Thyroid gland (tissue), 4 donors: ENCODE measurements at regions not wholly inside any gene's neighbourhood (a gene's known extent, or its start where the extent isn't known, plus 50 kb on each side); places are given as distances from the start of the nearest gene placed in this dataset.

Source experiments
- DNase-seq, 2 donors: peaks; one replicate each; pipeline ENCODE4 v3.0.0-alpha.2; 2019
- H3K27ac ChIP-seq, 3 donors: fragments of 200-600 bp; sonication (generic); 1 replicate in 2 of 3; 2 replicates in 1 of 3; pipeline ENCODE4 v1.5.1; 2016 to 2019; ENCODE audit warnings: mild to moderate bottlenecking in 1 of 3, moderate library complexity in 1 of 3
- H3K27me3 ChIP-seq: fragments of 200-600 bp; sonication (generic); one replicate; pipeline ENCODE4 v1.5.1; 2019
- H3K36me3 ChIP-seq, 2 donors: fragments of 200-600 bp; sonication (generic); one replicate each; pipeline ENCODE4 v1.5.1; 2016 to 2019
- H3K4me1 ChIP-seq, 2 donors: fragments of 200-600 bp; sonication (generic); one replicate each; pipeline ENCODE4 v1.5.1; 2017 to 2019
- H3K4me3 ChIP-seq, 3 donors: fragments of 200-600 bp; sonication (generic); replicated peaks in 1 of 3; 1 replicate in 2 of 3; 2 replicates in 1 of 3; pipeline ENCODE4 v1.5.1; 2016; ENCODE audit warnings: mild to moderate bottlenecking in 1 of 3
- H3K9me3 ChIP-seq: fragments of 200-600 bp; sonication (generic); one replicate; pipeline ENCODE4 v1.5.1; 2017
- CTCF ChIP-seq, 6 experiments: fragments of 200-600 bp in 3 of 6; fragments of 450-650 bp in 3 of 6; sonication (generic) in 3 of 6; IDR thresholded peaks; one replicate each; pipeline ENCODE4 v1.5.1; 2016 to 2019; ENCODE audit warnings: antibody characterized with exemption in 6 of 6, mild to moderate bottlenecking in 2 of 6, inconsistent platforms in 1 of 6, moderate library complexity in 1 of 6
- POLR2A ChIP-seq, 2 donors: fragments of 450-650 bp; IDR thresholded peaks; one replicate each; pipeline ENCODE4 v1.6.1; 2017; ENCODE audit warnings: antibody characterized with exemption in 2 of 2, mild to moderate bottlenecking in 2 of 2, moderate library complexity in 1 of 2
- WGBS, 2 donors: methylation state at CpG; one replicate each; pipeline ENCODE4 v1.1.5; 2017; 5-methylcytosine and 5-hydroxymethylcytosine counted together
- intact Hi-C: fragments of 100-400 bp; cut with DNase I; formaldehyde crosslinking; loops from one replicate; pipeline ENCODE4 v1.15.1; 2023

- no peak for DNase-seq
- Histone ChIP-seq H3K4me1 (no peaks in the 10 kb centered on the region), H3K36me3 (no peaks in the 10 kb centered on the region), H3K27me3 (no peaks in the 10 kb centered on the region), H3K9me3 (no peaks in the 10 kb centered on the region), H3K4me3 (no peak overlapping the region), H3K27ac (no peak overlapping the region)
- TF ChIP-seq CTCF (IDR thresholded peaks at IDR 0.05): no peak
- no peak for TF ChIP-seq POLR2A (IDR thresholded peaks at IDR 0.05)
- intact Hi-C loops: no loop called here
- 78 to 86% methylated on average over 1 of the region's 1 CpG for WGBS, 2 donors
These were observed 127.8 kb upstream of the DDX18 start for GRCh38 chr2:117686699-117687098.

GRCh38 chr2:117691595-117691994, 122.9 kb upstream of the DDX18 start:
- intact Hi-C loops: no loop called here
- no peaks in the 10 kb centered on the region for H3K36me3 ChIP-seq
- H3K9me3 ChIP-seq: no peaks in the 10 kb centered on the region

GRCh38 chr2:117692001-117692763, 122.3 kb upstream of the DDX18 start:
- 70 to 72% methylated on average over 5 of the region's 5 CpGs for WGBS, 2 donors
- H3K4me1 ChIP-seq: no peaks in the 10 kb centered on the region
- no peak overlapping the region for H3K4me3 ChIP-seq
- H3K9me3 ChIP-seq: no peaks in the 10 kb centered on the region
- DNase-seq: no peak
- intact Hi-C loops: no loop called here
- no peak overlapping the region for H3K27ac ChIP-seq
- no peaks in the 10 kb centered on the region for H3K27me3 ChIP-seq
- no peak for TF ChIP-seq POLR2A (IDR thresholded peaks at IDR 0.05)
- no peak for TF ChIP-seq CTCF (IDR thresholded peaks at IDR 0.05)
- no peaks in the 10 kb centered on the region for H3K36me3 ChIP-seq

More at GRCh38 chr2:117691595-117691994, 122.9 kb upstream of the DDX18 start:
- 70 to 78% methylated on average over 2 of the region's 2 CpGs for WGBS, 2 donors
- no peak for DNase-seq
- Histone ChIP-seq H3K27ac (no peak overlapping the region), H3K4me1 (no peaks in the 10 kb centered on the region), H3K27me3 (no peaks in the 10 kb centered on the region), H3K4me3 (no peak overlapping the region)
- no peak for TF ChIP-seq CTCF (IDR thresholded peaks at IDR 0.05)
- TF ChIP-seq POLR2A (IDR thresholded peaks at IDR 0.05): no peak

GRCh38 chr2:117693154-117693553, 121.3 kb upstream of the DDX18 start:
- Histone ChIP-seq H3K27ac (no peak overlapping the region), H3K4me3 (no peak overlapping the region), H3K36me3 (no peaks in the 10 kb centered on the region), H3K27me3 (no peaks in the 10 kb centered on the region), H3K9me3 (no peaks in the 10 kb centered on the region), H3K4me1 (no peaks in the 10 kb centered on the region)
- intact Hi-C loops: no loop called here
- no peak for DNase-seq
- TF ChIP-seq CTCF (IDR thresholded peaks at IDR 0.05) (no peak), POLR2A (IDR thresholded peaks at IDR 0.05) (no peak)
- 84 to 85% methylated on average over 4 of the region's 4 CpGs for WGBS, 2 donors

GRCh38 chr2:117693651-117694050, 120.8 kb upstream of the DDX18 start:
- Histone ChIP-seq H3K27me3 (no peaks in the 10 kb centered on the region), H3K9me3 (no peaks in the 10 kb centered on the region), H3K4me3 (no peak overlapping the region), H3K36me3 (no peaks in the 10 kb centered on the region), H3K27ac (no peak overlapping the region), H3K4me1 (no peaks in the 10 kb centered on the region)
- TF ChIP-seq CTCF (IDR thresholded peaks at IDR 0.05): no peak
- TF ChIP-seq POLR2A (IDR thresholded peaks at IDR 0.05): no peak
- no peak for DNase-seq
- 87 to 93% methylated on average over 2 of the region's 2 CpGs for WGBS, 2 donors
- intact Hi-C loops: no loop called here
